ENCODE measurements at regions not wholly inside any gene's neighbourhood (a gene's known extent, or its start where the extent isn't known, plus 50 kb on each side); places are given as distances from the start of the nearest gene placed in this dataset.

DNA sequence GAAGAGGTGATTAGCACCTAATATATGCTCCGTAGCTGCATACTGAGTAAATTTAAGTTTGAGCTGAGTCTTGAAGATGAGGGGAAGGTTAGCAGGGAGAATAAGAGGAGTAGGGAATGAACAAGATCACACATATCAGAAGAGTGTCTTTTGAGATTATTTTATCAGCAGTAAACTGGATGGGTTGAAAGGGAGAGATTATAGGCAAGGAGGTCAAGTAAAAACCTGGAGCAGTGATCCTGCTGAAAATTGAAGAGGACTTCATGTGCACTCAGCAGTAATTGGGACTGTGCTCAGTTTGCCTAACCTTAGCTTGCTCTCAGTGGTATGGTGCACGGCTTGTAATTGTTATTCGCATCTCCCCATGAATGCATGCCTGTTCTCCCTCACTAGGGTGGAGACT is 79.5 kb upstream of the PICALM start:
- TF ChIP-seq, protein P1, sequence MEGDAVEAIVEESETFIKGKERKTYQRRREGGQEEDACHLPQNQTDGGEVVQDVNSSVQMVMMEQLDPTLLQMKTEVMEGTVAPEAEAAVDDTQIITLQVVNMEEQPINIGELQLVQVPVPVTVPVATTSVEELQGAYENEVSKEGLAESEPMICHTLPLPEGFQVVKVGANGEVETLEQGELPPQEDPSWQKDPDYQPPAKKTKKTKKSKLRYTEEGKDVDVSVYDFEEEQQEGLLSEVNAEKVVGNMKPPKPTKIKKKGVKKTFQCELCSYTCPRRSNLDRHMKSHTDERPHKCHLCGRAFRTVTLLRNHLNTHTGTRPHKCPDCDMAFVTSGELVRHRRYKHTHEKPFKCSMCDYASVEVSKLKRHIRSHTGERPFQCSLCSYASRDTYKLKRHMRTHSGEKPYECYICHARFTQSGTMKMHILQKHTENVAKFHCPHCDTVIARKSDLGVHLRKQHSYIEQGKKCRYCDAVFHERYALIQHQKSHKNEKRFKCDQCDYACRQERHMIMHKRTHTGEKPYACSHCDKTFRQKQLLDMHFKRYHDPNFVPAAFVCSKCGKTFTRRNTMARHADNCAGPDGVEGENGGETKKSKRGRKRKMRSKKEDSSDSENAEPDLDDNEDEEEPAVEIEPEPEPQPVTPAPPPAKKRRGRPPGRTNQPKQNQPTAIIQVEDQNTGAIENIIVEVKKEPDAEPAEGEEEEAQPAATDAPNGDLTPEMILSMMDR (IDR thresholded peaks at IDR 0.05) = no peak
- no peak for TF ChIP-seq EZH2 (IDR thresholded peaks at IDR 0.05)

Data from neural progenitor cell (in vitro differentiated cells).